Right lobe of liver (tissue), 4 donors: ENCODE measurements at regions not wholly inside any gene's neighbourhood (a gene's known extent, or its start where the extent isn't known, plus 50 kb on each side); places are given as distances from the start of the nearest gene placed in this dataset.

Source experiments
- CTCF ChIP-seq, 4 donors: fragments of 200-600 bp in 3 of 4; fragments of 450-650 bp in 1 of 4; IDR thresholded peaks; one replicate each; pipeline versions ENCODE4 v1.5.1 to v1.8.0; 2016 to 2022; ENCODE audit warnings: antibody characterized with exemption in 4 of 4, mild to moderate bottlenecking in 2 of 4
- POLR2A ChIP-seq: fragments of 450-650 bp; IDR thresholded peaks from one replicate; pipeline ENCODE4 v1.6.1; 2017; ENCODE audit warnings: antibody characterized with exemption, mild to moderate bottlenecking
- donor health status: DM: no; HTN: no; CAD: no.
- donor health status: DM: no; HTN: no; CAD: no.
- donor health status: DM: no; HTN: yes; CAD: no.

- TF ChIP-seq CTCF (IDR thresholded peaks at IDR 0.05) (no peak), POLR2A (no peak)
These were observed 952.9 kb downstream of the FAT4 start for GRCh38 chr4:126267689-126268088.
